Keratinocyte (primary cell): ENCODE measurements at regions not wholly inside any gene's neighbourhood (a gene's known extent, or its start where the extent isn't known, plus 50 kb on each side); places are given as distances from the start of the nearest gene placed in this dataset.

ENCODE experiments used
- DNase-seq: peaks from one replicate; pipeline ENCODE4 v3.0.0-alpha.2; 2011; ENCODE audit warnings: low read depth, missing footprints, low spot score
- FAIRE-seq: peaks from 2 replicates; lab custom pipeline; 2011; peaks lifted over from hg19 to GRCh38; lab: Jason Lieb, UNC
- H2AFZ ChIP-seq: 2 replicates; pipeline ENCODE4 v1.6.0; 2012; ENCODE audit warnings: low read length, control low read depth, inconsistent platforms; ENCODE audit not compliant: control insufficient read depth
- H3K27ac ChIP-seq: 2 replicates; pipeline ENCODE4 v1.5.1; 2011; ENCODE audit warnings: low read length; ENCODE audit not compliant: control insufficient read depth, insufficient read depth
- H3K27me3 ChIP-seq: 3 replicates; pipeline ENCODE4 v1.6.0; 2011; ENCODE audit warnings: low read length; ENCODE audit not compliant: control insufficient read depth, insufficient read depth; ENCODE audit errors: extremely low read depth
- H3K36me3 ChIP-seq, 2 experiments: 2 replicates in 1 of 2; 3 replicates in 1 of 2; pipeline ENCODE4 v1.5.1; 2011; ENCODE audit warnings: low read length in 2 of 2, mild to moderate bottlenecking in 1 of 2; ENCODE audit not compliant: control insufficient read depth in 2 of 2, insufficient read depth in 2 of 2; ENCODE audit errors: extremely low read depth in 1 of 2
- H3K4me1 ChIP-seq: 3 replicates; pipeline ENCODE4 v1.5.1; 2011; ENCODE audit warnings: low read length; ENCODE audit not compliant: control insufficient read depth, insufficient read depth; ENCODE audit errors: extremely low read depth
- H3K4me2 ChIP-seq: 3 replicates; pipeline ENCODE4 v1.6.0; 2011; ENCODE audit warnings: low read depth, low read length; ENCODE audit not compliant: control insufficient read depth, insufficient read depth; ENCODE audit errors: extremely low read depth
- H3K4me3 ChIP-seq, 3 experiments: fragments of 200-600 bp in 1 of 3; sonication (generic) in 1 of 3; 2 replicates in 2 of 3; 3 replicates in 1 of 3; pipeline ENCODE4 v1.5.1; 2011 to 2016; ENCODE audit warnings: low read length in 3 of 3, mild to moderate bottlenecking in 3 of 3, control low read depth in 2 of 3, inconsistent platforms in 1 of 3, low read depth in 1 of 3, mixed read lengths in 1 of 3, mixed run types in 1 of 3, moderate library complexity in 1 of 3; ENCODE audit not compliant: control insufficient read depth in 2 of 3, insufficient read depth in 2 of 3; ENCODE audit errors: extremely low read depth in 1 of 3
- H3K79me2 ChIP-seq: 2 replicates; pipeline ENCODE4 v1.6.0; 2012; ENCODE audit warnings: low read length; ENCODE audit not compliant: control insufficient read depth, insufficient read depth
- H3K9ac ChIP-seq: 3 replicates; pipeline ENCODE4 v1.6.0; 2011; ENCODE audit warnings: low read length; ENCODE audit not compliant: control insufficient read depth, insufficient read depth; ENCODE audit errors: extremely low read depth
- H3K9me1 ChIP-seq: 3 replicates; pipeline ENCODE4 v1.6.0; 2011; ENCODE audit warnings: low read length; ENCODE audit not compliant: control insufficient read depth, insufficient read depth; ENCODE audit errors: extremely low read depth
- H3K9me3 ChIP-seq: 2 replicates; pipeline ENCODE4 v1.5.1; 2012; ENCODE audit warnings: low read depth, low read length; ENCODE audit not compliant: control insufficient read depth
- H4K20me1 ChIP-seq: 3 replicates; pipeline ENCODE4 v1.6.0; 2011; ENCODE audit warnings: low read length; ENCODE audit not compliant: control insufficient read depth, insufficient read depth; ENCODE audit errors: extremely low read depth
- EZH2 ChIP-seq: IDR thresholded peaks from one replicate; pipeline ENCODE4 v1.6.1; 2012; ENCODE audit warnings: inconsistent platforms, mild to moderate bottlenecking, low read length, moderate library complexity
- dilution Hi-C: fragments of 300-500 bp; cut with MboI; formaldehyde crosslinking; loops from one replicate; pipeline ENCODE4 v1.7.0; 2020; ENCODE audit warnings: low sequenced_read_pairs; ENCODE audit not compliant: extremely low pct_ligation_motif_present
- TF ChIP-seq, protein P1 (sequence below), 3 experiments: IDR thresholded peaks in 1 of 3; conservative IDR thresholded peaks in 1 of 3; optimal IDR thresholded peaks in 1 of 3; 2 replicates in 2 of 3; 3 replicates in 1 of 3; pipeline versions ENCODE3 to v1.5.1; 2011; ENCODE audit warnings: low read length in 3 of 3, mild to moderate bottlenecking in 3 of 3, moderate library complexity in 2 of 3, control low read depth in 1 of 3, inconsistent platforms in 1 of 3; ENCODE audit not compliant: insufficient read depth in 2 of 3; ENCODE audit errors: extremely low read depth in 1 of 3

DNA sequence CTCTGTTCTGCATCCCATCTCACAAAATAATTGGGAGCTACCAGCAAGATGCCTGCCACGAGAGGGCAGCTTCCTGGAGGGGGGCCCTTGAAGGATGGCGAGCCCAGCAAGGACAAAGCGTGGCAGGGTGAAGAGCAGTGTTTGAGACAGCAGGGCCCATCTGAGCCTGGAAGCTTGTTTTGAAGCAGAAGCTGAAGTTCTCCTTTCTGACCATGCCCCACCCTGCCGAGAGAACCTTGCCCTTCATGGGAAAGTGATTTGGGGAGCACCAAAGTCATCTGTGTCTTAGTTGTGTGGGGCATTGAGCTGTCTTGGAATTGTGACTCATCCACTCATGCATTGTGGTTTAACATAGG, 216.3 kb downstream of the BCL11A start:
- Histone ChIP-seq H3K36me3 (no peaks in the 10 kb centered on the region), H2AFZ (no peak overlapping the region), H3K4me1 (no peaks in the 10 kb centered on the region), H3K79me2 (no peaks in the 10 kb centered on the region), H3K9me3 (no peaks in the 10 kb centered on the region), H3K27me3 (no peaks in the 10 kb centered on the region), H3K27ac (no peak overlapping the region), H3K9me1 (no peaks in the 10 kb centered on the region), H3K4me3 (no peak overlapping the region), H4K20me1 (no peaks in the 10 kb centered on the region), H3K9ac (no peak overlapping the region), H3K4me2 (no peak overlapping the region)
- TF ChIP-seq EZH2 = no peak
- TF ChIP-seq, protein P1, sequence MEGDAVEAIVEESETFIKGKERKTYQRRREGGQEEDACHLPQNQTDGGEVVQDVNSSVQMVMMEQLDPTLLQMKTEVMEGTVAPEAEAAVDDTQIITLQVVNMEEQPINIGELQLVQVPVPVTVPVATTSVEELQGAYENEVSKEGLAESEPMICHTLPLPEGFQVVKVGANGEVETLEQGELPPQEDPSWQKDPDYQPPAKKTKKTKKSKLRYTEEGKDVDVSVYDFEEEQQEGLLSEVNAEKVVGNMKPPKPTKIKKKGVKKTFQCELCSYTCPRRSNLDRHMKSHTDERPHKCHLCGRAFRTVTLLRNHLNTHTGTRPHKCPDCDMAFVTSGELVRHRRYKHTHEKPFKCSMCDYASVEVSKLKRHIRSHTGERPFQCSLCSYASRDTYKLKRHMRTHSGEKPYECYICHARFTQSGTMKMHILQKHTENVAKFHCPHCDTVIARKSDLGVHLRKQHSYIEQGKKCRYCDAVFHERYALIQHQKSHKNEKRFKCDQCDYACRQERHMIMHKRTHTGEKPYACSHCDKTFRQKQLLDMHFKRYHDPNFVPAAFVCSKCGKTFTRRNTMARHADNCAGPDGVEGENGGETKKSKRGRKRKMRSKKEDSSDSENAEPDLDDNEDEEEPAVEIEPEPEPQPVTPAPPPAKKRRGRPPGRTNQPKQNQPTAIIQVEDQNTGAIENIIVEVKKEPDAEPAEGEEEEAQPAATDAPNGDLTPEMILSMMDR (optimal IDR thresholded peaks at IDR 0.05 in 1 of 3, IDR thresholded peaks at IDR 0.05 in 1 of 3, conservative IDR thresholded peaks at IDR 0.05 in 1 of 3; ENCODE audit: extremely low read depth in 1 of 3, insufficient read depth in 2 of 3, low read length in 3 of 3) = peak in 1 of 3 experiments; percentile 13
- dilution Hi-C loops = no loop called here
- FAIRE-seq (no peak), DNase-seq (no peak)

DNA sequence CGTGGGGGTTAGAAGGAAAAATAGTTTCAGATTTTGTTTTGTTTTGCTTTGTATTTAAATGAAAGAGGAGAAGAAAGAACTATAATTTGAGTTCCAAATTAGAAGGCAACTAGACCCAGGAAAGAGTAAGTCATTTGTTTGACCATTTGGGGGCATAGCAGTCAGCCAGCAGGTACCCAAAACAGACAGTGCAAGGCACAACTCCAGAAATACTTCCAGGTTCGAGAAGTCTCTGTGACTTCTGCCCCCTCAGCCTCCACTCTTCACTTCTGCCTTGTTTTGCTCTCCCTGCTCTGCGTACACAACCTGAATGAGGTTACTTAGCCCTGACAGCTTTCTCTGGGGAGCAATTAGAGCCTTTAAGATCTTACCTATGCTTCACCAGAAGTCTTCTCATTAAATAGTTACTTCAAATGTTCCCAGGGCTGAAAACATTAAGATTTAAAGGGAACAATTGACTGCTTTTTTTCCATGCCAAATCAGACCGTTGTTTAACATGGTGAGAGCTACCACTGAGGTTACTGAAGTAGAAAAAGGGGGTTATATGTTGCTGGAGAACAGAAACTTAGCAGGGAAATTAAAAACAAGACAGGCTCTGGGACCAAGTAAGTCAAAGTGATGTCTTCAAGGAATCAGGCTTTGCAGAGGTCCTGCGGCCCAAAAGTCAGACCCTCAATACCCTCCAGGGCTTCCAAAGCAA, 216.9 kb downstream of the BCL11A start:
- no peaks in the 10 kb centered on the region for H3K27me3 ChIP-seq
- no peaks in the 10 kb centered on the region for H3K4me1 ChIP-seq
- H3K36me3 ChIP-seq = no peaks in the 10 kb centered on the region
- no peak overlapping the region for H3K9ac ChIP-seq
- no peak overlapping the region for H2AFZ ChIP-seq
- no peaks in the 10 kb centered on the region for H4K20me1 ChIP-seq
- H3K4me3 ChIP-seq = no peak overlapping the region
- no peaks in the 10 kb centered on the region for H3K79me2 ChIP-seq
- dilution Hi-C loops = no loop called here
- no peak for DNase-seq
- no peak overlapping the region for H3K27ac ChIP-seq
- H3K9me3 ChIP-seq = no peaks in the 10 kb centered on the region
- no peaks in the 10 kb centered on the region for H3K9me1 ChIP-seq
- no peak for FAIRE-seq
- no peak overlapping the region for H3K4me2 ChIP-seq
- TF ChIP-seq, protein P1 (optimal IDR thresholded peaks at IDR 0.05 in 1 of 3, IDR thresholded peaks at IDR 0.05 in 1 of 3, conservative IDR thresholded peaks at IDR 0.05 in 1 of 3; ENCODE audit: extremely low read depth in 1 of 3, insufficient read depth in 2 of 3, low read length in 3 of 3) = no peak
- no peak for TF ChIP-seq EZH2
